ENCODE measurements at regions not wholly inside any gene's neighbourhood (a gene's known extent, or its start where the extent isn't known, plus 50 kb on each side); places are given as distances from the start of the nearest gene placed in this dataset.
"Not testable (repeated sequence)": the region's sequence is repeated elsewhere in the genome, so short reads cannot be mapped to it uniquely, and the experiment has no call there.

DNA sequence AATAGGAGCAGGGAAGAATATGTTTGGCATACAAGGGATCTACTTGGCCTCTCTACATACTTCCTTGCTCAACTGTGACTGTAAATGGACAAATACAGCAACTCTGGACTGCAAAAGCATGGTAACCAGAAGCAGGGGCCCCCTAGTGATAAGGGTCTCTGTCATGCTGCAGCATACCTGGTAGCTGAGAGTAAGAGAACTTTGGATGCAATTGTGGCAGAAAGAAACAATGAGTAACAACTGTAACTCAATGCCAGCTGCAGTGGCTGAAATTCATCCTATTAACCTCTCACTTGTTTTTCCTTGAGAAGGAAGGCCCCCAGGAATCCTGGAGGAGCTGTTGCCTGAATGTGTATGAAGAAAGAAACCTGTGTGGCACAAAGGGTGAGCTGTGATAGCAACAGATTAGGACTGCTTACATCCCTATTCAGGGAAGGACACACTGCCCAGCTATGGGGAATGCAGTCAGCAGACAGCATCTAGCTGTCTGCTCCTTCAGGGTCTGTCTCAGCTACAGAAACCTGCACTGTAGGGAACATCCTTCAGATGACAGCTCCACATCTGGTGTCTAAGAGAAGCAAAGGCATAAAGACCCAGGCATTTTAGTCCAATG, 468.1 kb upstream of the ACTBL2 start:
- DNase-seq (ENCODE audit: low read depth in 3 of 3) = no peak

DNA sequence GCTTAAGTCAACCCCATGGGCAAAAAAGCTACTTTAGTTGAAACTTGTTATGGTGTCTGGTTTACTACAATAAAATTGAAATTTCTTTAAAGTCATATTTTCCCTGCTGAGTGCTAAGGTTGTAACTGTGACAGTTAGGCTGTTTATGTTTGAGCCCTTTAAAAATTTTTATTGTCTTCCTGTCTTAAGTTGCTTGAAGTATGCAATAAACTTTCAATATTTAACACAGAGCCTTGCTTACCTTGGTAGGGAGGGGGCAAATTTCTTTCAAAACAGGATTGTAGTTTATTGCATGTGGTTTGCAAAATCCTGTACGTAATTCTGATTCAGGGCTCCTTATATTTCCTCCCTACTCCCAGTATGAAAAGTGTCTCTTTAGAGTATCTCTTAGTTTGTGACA, 465.5 kb upstream of the ACTBL2 start:
- DNase-seq (ENCODE audit: low read depth in 3 of 3) = no peak

DNA sequence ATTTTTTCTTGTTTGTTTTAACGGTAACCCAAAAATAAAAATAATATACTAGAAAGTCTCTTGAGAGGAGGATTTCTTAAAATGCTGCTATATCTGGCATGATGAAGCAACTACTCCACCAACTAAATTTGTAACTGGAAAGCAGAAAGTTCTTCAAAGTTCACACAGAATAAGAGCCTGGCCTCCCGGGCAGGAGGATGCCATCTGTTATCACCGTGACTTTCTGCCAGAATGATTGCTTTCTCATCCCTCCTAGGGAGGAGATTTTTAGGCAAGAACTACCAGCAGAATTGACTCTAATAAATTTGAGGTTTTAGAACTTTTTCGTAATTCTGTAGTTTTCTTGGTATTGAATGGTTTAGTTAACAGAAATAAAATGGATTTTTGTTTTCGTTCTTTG, 464.6 kb upstream of the ACTBL2 start:
- DNase-seq (ENCODE audit: low read depth in 3 of 3) = no peak

DNA sequence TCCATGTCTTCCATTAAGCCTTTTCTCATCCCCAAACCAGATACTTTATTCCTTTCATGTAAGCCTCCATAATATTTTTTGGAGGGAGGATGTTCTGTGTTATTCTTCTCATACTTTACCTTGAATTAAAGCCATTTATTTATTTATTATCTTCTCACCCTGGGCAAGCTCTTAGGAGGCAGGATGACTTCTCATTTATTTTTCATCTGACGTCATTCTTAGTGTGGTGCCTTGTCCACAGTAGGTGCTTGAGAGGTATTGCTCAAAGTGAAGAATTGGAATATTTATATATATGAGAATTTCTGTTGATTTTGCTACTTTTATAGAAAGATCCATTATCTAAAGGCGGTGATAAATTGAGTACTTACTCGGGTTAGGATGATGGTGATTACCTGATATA, 458.3 kb upstream of the ACTBL2 start:
- DNase-seq (ENCODE audit: low read depth in 3 of 3) = no peak

DNA sequence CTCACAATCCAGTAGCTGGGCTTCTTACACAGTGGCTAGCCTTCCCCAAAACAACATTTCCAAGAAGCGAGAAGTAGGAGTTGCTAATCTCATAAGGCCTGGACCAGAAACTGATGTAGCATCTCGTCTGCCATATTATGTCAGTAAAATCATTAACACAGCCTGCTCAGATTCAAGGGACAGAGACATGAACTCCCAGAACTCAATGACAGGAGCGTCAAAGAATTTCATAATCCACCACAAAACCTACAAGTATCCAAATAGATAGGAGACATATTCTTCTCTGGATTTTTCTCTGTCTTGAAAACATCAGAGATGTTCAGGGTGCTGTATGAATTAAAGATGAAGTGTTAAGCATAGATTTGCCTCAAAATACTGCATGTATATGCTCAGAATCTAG, 457.6 kb upstream of the ACTBL2 start:
- no peak for DNase-seq (ENCODE audit: low read depth in 3 of 3)

DNA sequence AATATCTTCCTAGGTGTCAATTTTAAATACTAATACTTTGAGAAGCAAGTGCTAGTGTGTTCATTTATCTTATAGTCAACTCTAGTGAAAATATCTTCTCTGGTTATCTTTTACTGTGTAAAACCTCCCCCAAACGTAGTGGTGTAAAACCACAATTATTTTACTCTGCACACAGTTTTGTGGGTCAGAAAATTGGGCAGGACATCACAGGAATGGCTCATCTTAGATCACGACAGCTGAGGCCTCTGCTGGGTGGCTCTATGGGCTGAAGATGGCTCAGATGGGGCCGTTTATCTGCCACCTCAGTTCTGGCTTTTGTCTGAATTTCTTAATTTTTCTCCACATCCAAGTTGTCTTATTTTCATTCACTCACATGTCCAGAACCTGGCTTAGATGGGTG, 457.2 kb upstream of the ACTBL2 start:
- DNase-seq (ENCODE audit: low read depth in 3 of 3) = no peak

DNA sequence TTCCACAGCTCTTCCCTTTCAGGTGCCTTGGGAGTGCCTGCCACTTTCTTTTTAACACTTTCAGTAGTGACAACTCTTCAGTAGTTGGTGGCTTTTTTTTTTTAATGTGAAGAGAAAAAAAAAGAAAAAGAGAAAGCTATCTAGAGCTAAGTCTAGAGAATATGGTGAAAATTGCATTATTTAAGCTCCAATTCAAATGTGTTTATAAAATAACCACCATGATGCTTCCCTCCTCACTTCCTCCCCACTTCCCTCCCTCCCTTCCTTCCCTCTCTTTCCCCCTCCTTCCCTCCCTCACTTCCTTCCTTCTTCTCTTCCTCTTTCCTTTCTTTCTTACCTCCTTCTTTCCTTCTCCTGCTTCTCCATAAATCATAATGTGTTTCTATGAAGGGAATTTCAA, 456.7 kb upstream of the ACTBL2 start:
- no peak for DNase-seq (ENCODE audit: low read depth in 3 of 3)

DNA sequence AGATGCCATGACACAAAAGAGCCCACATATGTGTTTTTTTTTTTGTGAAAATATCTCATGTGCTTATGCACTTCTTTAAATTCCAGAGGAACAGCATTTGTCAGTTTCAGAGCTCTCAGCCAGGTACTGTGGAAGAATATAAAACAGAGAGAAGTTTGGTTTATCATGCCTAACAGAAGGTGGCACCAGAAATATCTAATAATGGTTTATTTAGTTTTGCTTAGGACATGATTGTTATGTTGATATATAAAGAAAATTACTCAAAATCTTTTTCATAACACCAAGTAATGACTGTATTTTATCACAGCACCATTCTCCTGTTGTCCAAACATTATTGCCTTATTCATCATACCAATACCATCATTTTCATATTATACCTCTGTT, 455.6 kb upstream of the ACTBL2 start:
- DNase-seq (ENCODE audit: low read depth in 3 of 3) = no peak

DNA sequence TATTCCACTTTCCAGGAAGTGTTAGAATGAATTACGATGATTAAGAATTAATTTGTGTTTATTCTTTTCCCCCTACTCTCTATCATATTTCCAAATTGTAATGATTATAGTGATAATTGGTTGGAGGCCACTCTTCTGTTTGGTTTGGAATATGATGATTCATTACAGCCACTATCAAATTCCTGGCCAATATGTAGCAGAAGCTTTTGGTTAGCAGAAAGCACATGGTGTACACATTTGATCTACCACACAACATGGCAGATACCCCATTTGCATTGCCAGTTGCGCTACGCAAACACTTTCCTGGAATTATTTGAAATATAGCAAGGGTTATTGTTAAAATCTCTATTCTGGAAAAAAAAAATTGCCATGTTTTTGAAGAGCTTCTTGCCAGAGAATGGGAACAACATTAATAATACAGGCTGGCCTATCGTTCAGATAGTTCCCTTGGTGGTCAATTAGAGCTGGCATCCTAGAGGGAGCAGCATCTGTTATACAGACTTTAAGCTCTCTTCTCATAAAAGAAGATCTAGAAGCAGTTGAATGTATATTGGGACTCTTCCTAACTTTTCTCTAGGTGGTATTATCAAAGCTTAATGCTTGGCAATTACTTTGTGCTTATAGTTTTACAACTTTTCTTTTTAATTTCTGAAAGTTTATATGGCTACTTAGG, 455.0 kb upstream of the ACTBL2 start:
- DNase-seq (ENCODE audit: low read depth in 3 of 3) = no peak

DNA sequence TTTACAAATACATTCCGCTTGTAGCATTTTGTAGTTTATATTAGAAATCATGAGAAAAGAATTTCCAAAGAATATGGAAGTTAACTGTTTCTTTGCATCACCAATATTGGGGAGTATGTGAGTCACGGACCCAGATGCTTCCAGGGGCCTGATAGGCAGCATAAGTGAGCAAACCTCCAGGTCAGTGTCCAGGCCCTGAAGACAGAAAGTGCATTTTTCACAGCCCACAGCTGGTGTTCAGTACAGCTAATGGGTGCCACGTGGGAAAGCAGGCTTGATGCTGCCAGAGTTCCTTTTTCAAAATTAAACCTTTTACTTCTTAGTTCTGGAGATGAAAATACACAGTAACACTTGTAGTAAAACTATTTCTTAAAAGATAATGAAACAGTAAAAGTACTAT, 454.4 kb upstream of the ACTBL2 start:
- no peak for DNase-seq (ENCODE audit: low read depth in 3 of 3)

DNA sequence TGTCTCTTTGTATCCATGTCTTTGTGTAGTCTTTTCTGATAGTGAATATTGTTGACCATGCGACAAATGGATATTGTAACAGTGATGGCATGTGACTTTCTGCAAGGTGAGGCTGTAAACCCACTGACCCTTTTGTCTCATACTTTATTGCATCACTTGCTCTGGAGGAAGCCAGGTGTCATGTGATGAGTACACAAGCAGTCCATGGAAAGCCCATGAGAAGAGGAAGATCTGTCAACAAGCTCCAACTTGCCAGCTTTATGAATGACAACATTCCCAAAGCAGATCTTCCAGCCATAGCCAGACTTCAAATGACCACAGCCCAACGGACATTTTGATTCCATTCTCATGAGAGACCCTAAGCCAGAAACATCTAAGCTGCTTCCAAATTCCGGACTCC, 450.1 kb upstream of the ACTBL2 start:
- no peak for DNase-seq (ENCODE audit: low read depth in 3 of 3)

DNA sequence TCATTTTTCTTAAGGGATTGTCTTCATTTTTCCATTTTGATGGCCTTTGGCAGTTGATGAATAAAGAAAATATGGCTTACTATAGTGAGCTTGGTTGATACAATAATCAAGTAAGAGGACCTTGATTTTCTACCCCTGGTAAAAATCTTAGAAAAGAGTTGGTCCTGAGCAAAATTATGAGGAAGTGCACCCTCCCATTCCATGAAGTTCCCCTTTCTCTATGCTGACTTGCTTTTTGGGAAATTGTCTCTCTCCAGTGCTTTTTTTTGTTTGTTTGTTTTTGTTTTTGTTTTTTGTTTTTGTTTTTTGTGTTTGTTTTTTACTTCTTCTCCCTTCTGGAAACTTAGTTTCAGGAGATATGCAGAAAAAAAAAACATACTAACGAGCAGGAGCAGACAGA, 449.2 kb upstream of the ACTBL2 start:
- no peak for DNase-seq (ENCODE audit: low read depth in 3 of 3)

DNA sequence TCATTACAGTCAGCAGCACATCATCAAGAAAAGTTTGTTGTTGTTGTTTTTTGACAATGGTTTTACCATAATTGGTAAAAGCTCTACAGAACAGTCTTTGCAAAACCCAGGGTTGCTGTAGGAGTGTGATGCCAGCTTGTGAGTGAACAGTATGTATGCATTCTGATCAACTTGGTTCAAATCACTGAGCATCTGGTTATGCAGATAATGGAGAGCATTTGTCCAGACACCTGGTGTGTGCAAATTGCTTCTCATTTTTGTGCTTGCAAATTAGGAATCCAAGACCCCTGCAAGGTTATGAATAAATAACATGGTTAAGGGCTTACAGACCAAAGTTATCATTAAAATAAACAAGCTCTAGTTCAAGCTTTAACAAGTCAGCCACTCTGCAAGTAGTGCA, 448.7 kb upstream of the ACTBL2 start:
- DNase-seq (ENCODE audit: low read depth in 3 of 3) = no peak

DNA sequence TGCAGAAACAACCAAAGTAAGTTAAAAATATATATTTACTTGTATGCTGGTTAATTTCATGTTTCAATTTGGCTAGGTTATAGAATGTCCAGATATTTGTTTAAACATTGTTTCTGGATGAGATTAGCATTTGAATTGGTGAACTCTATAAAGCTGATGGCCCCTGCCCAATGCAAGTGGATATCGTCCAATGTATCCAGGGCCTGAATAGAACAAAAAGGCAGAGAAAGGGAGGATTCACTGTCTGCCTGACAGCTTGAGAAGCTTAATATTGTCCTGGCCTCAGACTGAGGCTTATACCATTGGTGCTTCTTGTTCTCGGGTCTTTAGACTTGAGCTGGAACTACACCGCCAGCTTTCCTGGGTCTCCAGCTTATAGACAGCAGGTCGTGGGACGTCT, 446.7 kb upstream of the ACTBL2 start:
- DNase-seq (ENCODE audit: low read depth in 3 of 3) = no peak

DNA sequence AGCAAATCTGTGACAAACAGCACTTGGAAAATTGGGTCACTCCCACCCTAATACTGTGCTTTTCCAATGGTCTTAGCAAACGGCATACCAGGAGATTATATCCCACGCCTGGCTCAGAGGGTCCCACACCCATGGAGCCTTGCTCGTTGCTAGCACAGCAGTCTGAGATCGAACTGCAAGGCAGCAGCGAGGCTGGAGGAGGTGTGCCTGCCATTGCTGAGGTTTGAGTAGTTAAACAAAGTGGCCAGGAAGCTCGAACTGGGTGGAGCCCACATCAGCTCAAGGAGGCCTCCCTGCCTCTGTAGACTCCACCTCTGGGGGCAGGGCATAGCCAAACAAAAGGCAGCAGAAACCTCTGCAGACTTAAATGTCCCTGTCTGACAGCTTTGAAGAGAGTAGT, 440.5 kb upstream of the ACTBL2 start:
- DNase-seq (ENCODE audit: low read depth in 3 of 3) = not testable (repeated sequence)

DNA sequence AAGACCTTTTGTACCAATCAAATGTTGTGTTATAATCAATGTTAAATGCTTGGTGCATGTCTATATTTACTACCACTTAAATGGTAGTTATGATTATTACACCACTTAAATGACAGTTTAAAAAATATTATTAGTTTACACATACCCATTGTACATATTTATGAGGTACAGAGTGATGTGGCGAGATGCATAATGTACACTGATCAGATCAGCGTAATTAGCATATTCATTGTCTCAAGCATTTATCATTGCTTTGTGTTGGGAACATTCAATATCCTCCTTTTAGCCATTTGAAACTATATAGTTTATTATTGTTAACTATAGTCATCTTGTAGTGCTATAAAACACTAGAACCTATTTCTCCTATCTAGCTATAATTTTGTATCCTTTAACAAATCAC, 434.4 kb upstream of the ACTBL2 start:
- no peak for DNase-seq (ENCODE audit: low read depth in 3 of 3)

DNA sequence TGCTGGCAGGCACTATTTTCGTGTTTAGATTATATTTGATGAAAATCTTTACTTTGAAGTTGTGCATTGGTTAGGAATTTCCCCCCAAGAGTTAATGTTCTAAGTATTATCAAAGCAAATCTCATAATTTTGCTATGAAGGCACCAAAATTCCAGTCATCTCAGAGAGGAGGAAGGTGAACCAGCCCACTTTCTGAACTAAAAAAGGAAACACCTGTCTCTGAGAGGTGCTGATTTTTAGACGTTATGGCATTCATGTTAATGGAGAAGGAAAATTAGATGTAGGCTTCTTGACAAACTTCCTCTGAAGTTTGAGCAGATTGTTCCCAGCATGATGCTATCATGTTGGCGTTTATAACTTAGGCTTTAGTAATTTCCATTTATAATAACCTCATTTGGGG, 432.9 kb upstream of the ACTBL2 start:
- no peak for DNase-seq (ENCODE audit: low read depth in 3 of 3)

DNA sequence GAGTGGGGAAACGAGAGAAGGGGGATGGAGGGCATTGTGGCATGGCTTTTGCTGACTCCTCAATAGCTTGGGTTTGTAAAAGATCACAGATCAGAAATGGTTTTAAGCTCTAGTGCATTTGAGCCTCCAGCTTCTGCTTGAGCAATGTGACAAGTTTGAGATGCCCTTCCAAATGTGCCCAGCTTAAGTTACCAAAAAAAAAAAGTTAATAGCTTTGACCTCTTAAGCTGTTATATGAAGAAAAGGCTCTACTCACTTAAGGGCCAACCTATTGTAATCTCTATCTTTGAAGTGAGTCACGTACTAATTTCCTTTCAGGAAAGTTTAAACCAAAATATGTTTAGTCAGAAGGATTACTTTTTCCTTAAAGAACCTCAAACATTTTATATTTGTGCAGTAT, 428.8 kb upstream of the ACTBL2 start:
- no peak for DNase-seq (ENCODE audit: low read depth in 3 of 3)

DNA sequence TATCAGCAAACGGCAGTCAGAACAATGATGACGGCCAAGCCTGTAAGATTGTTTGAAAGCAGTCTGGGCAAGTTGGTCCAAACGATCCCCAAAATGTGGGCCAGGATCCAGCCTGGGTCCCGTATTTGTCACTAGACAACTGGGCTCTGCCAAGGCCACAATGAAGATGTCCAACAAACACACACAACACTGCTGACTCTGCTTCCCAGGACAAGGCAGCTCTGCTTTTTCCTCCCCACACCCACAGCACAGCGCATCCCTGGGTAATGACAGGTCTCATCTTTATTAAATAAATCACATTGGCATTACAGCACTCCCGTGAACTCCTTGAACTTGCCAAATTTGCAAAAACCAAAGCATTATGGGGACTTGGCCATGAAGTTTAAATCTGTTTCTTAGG, 424.1 kb upstream of the ACTBL2 start:
- no peak for DNase-seq (ENCODE audit: low read depth in 3 of 3)

DNA sequence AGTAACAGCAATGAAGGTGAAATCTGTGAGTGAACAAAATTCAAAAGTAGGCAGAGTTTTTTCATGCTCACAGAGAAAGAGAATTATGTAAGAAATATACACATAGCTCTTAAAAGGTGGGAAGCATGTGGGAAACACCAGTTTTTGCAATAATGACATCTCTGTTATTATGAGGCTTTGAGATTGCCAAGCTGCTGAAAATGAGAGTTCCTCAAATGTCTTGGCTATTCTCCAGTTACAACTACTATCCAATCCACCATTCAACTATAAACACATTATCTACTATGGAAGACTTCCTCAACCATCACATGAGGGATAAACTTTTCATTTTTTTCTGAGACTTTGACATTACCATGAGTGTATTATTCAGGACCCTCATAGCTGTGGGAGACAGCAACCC, 420.8 kb upstream of the ACTBL2 start:
- DNase-seq (ENCODE audit: low read depth in 3 of 3) = no peak

DNA sequence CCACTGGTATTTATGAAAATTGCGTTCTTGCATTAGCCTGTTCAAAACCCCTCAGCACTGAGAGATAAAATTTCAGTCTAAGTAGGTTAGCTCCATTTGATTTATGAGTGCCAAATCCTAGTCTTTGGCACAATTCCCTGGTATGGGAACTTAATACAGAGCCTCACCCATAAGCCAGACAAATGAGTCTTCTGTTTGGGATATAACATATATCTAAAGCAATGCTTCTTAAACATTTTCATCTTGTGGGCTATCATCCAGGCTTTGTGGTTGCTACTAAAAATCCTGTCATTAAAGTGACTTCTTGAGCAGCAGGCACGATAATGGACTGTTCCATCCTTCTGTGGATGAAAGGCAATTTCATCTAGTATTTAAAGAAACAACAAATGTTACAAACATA, 419.5 kb upstream of the ACTBL2 start:
- DNase-seq (ENCODE audit: low read depth in 3 of 3) = no peak

DNA sequence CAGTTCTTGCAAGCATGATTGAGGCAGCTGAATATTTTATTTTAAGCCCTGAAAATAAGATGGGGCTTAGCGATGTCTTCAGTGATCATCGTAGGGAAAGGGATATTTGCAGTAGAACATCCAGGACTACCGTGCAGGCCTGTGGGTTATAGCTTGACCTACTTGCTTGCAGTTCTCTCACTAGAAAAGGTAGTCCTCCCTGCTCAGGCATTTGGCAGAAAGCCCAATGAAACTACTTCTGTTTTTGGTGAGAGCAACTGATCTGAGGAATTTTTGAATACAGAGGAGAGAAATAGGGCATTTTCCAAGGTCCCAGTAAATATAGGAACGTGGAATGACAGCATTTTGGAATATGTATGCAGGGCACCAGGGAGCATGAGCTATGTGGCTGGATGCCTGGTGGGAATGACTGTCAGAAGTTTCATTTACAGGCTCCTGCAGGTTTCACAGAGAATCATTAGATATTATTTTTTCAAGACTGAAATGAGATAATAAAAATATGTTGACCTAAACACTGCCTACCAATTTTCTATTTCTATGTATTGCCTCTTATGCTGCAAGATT, 417.9 kb upstream of the ACTBL2 start:
- DNase-seq (ENCODE audit: low read depth in 3 of 3) = no peak

DNA sequence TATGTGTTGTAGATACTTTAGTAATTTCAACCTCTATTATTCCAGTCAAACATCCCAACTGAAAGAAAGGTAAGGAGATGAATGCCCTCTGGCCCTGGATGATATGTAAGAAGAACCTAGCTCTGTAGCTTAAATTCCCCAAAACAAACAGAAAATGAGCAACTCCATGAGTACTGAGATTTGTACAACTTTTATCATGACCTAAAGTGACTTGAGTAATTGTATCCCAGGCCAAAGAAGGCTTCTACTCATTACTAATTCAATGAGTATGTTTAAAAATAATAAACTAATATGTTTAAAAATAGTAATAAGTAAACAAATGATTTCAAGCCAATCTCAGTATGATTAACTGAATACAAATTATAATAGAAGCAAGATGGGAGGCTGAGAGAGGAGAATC, 414.0 kb upstream of the ACTBL2 start:
- no peak for DNase-seq (ENCODE audit: low read depth in 3 of 3)

DNA sequence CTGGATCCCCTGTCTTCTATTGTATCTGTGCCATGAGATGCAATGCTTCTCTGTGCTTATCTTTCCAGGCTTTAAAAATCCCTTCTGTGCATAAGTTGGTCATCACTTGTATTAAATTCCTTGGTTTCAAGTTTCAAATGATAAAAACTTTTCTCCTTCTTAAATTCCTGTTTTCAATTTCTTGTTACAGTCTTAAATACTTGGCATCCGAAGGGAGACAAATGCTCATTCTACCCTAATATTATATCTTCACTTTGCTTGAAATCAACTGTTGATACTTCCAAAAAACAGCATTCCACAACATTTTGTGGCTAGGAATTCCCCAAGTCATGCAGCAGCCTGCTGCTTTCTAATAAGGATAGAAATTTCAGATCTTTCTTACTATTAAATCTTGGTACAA, 413.2 kb upstream of the ACTBL2 start:
- no peak for DNase-seq (ENCODE audit: low read depth in 3 of 3)
